ENCODE measurements at regions not wholly inside any gene's neighbourhood (a gene's known extent, or its start where the extent isn't known, plus 50 kb on each side); places are given as distances from the start of the nearest gene placed in this dataset.

- no peaks in the 10 kb centered on the region for H3K36me3 ChIP-seq (ENCODE audit: control insufficient read depth in 1 of 2, insufficient read depth in 2 of 2, low read length in 2 of 2)
- no peaks in the 10 kb centered on the region for H3K27me3 ChIP-seq (ENCODE audit: low read depth, low read length)
- H3K9me3 ChIP-seq (ENCODE audit: control insufficient read depth in 1 of 2, low read length in 2 of 2): no peaks in the 10 kb centered on the region
- no peak overlapping the region for H3K4me3 ChIP-seq (ENCODE audit: low read depth in 1 of 2, low read length in 2 of 2)
- no peak overlapping the region for H3K27ac ChIP-seq (ENCODE audit: low read length)
- H3K4me1 ChIP-seq (ENCODE audit: control insufficient read depth in 1 of 2, insufficient read depth in 2 of 2, low read length in 2 of 2): no peaks in the 10 kb centered on the region
These were observed 1886.0 kb upstream of the CDH6 start for GRCh38 chr5:29307478-29307877.

- no peak overlapping the region for H3K27ac ChIP-seq (ENCODE audit: low read length)
- H3K4me1 ChIP-seq (ENCODE audit: control insufficient read depth in 1 of 2, insufficient read depth in 2 of 2, low read length in 2 of 2): no peaks in the 10 kb centered on the region
- H3K27me3 ChIP-seq (ENCODE audit: low read depth, low read length): no peaks in the 10 kb centered on the region
- H3K36me3 ChIP-seq (ENCODE audit: control insufficient read depth in 1 of 2, insufficient read depth in 2 of 2, low read length in 2 of 2): no peaks in the 10 kb centered on the region
- no peak overlapping the region for H3K4me3 ChIP-seq (ENCODE audit: low read depth in 1 of 2, low read length in 2 of 2)
- H3K9me3 ChIP-seq (ENCODE audit: control insufficient read depth in 1 of 2, low read length in 2 of 2): no peaks in the 10 kb centered on the region
These were observed 1888.9 kb upstream of the CDH6 start for GRCh38 chr5:29304545-29304944.

DNA sequence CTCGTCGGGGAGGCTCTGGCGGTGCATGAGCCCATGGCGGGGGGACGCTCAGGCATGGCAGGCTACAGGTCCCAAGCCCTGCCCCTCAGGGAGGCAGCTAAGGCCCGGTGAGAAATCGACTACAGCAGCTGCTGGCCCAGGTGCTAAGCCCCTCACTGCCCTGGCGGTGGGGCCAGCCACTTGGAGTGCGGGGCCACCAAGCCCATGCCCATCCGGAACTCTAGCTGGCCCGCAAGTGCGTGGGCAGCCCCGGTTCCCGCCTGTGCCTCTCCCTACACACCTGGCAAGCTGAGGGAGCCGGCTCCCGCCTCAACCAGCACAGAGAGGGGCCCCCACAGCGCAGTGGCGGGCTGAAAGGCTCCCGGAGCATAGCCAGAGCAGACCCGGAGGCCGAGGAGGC, 1896.9 kb upstream of the CDH6 start:
- Histone ChIP-seq H3K27ac (ENCODE audit: low read length) (no peak overlapping the region), H3K9me3 (ENCODE audit: control insufficient read depth in 1 of 2, low read length in 2 of 2) (no peaks in the 10 kb centered on the region), H3K4me3 (ENCODE audit: low read depth in 1 of 2, low read length in 2 of 2) (no peak overlapping the region), H3K27me3 (ENCODE audit: low read depth, low read length) (no peaks in the 10 kb centered on the region), H3K36me3 (ENCODE audit: control insufficient read depth in 1 of 2, insufficient read depth in 2 of 2, low read length in 2 of 2) (no peaks in the 10 kb centered on the region), H3K4me1 (ENCODE audit: control insufficient read depth in 1 of 2, insufficient read depth in 2 of 2, low read length in 2 of 2) (no peaks in the 10 kb centered on the region)

DNA sequence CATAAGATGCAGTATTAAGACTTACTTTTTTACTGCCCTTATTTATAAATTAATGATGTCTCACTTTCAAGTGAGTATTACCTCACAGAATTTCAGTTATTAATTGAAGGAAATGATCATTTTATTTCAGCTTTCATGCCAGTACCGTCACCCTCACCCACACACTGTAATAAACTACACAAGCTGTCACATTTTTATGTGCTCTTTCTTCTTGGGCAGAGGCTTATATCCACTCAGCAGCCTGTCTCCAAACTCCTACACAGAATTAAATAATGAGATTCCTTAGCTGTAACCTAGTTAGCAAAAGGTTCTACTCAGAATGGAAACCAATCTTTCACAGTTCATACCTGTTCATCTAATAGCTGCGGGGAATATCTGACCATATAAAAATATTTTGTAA, 1915.8 kb upstream of the CDH6 start:
- Histone ChIP-seq H3K9me3 (ENCODE audit: control insufficient read depth in 1 of 2, low read length in 2 of 2) (peaks cover 0 to 2% of the 10 kb centered on the region in 2 donors), H3K27ac (ENCODE audit: low read length) (no peak overlapping the region), H3K27me3 (ENCODE audit: low read depth, low read length) (no peaks in the 10 kb centered on the region), H3K4me3 (ENCODE audit: low read depth in 1 of 2, low read length in 2 of 2) (no peak overlapping the region), H3K4me1 (ENCODE audit: control insufficient read depth in 1 of 2, insufficient read depth in 2 of 2, low read length in 2 of 2) (no peaks in the 10 kb centered on the region), H3K36me3 (ENCODE audit: control insufficient read depth in 1 of 2, insufficient read depth in 2 of 2, low read length in 2 of 2) (no peaks in the 10 kb centered on the region)

DNA sequence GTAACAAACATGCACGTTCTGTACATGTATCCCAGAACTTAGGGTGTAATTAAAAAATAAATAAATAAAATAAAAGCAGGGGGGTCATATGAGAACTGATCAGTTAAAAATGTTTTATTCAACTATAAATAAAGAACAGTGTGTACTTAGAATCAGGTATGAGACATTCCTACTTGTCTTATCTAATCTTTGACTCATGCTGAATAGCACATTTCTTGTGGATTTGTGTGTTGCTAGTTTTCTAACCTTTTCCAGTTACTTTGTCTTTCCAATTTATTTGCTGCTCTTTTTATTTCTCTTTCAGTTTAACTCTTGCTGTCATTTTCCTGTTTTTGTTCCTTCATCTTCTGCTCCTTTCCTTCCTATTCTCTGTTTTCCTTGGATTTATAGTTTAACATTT, 1917.1 kb upstream of the CDH6 start:
- Histone ChIP-seq H3K4me1 (ENCODE audit: control insufficient read depth in 1 of 2, insufficient read depth in 2 of 2, low read length in 2 of 2) (no peaks in the 10 kb centered on the region), H3K36me3 (ENCODE audit: control insufficient read depth in 1 of 2, insufficient read depth in 2 of 2, low read length in 2 of 2) (no peaks in the 10 kb centered on the region), H3K4me3 (ENCODE audit: low read depth in 1 of 2, low read length in 2 of 2) (no peak overlapping the region), H3K27me3 (ENCODE audit: low read depth, low read length) (no peaks in the 10 kb centered on the region), H3K9me3 (ENCODE audit: control insufficient read depth in 1 of 2, low read length in 2 of 2) (peaks cover 0 to 4% of the 10 kb centered on the region in 2 donors), H3K27ac (ENCODE audit: low read length) (no peak overlapping the region)

DNA sequence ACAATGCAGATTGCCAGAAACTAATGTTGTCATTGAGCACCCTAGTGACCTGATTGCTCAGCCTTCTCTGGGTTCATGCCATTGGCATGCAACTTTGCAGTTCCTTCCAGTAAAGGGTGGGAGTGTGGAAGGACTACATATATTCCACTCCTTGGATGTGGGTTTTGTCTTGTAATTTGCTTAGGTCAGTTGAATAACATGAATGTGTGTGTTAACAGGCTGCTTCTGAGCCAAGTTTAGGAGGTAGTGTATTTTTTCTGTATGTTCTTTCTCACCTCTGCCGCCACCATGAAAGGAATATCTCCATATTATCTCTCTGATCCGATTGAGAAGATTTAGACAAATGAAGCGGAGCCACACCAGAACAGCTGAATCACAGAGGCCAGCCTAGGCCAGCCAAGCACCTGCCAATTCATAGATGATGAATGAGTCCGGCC, 1929.6 kb upstream of the CDH6 start:
- Histone ChIP-seq H3K4me3 (ENCODE audit: low read depth in 1 of 2, low read length in 2 of 2) (no peak overlapping the region), H3K27me3 (ENCODE audit: low read depth, low read length) (no peaks in the 10 kb centered on the region), H3K4me1 (ENCODE audit: control insufficient read depth in 1 of 2, insufficient read depth in 2 of 2, low read length in 2 of 2) (no peaks in the 10 kb centered on the region), H3K27ac (ENCODE audit: low read length) (no peak overlapping the region), H3K36me3 (ENCODE audit: control insufficient read depth in 1 of 2, insufficient read depth in 2 of 2, low read length in 2 of 2) (no peaks in the 10 kb centered on the region), H3K9me3 (ENCODE audit: control insufficient read depth in 1 of 2, low read length in 2 of 2) (no peaks in the 10 kb centered on the region)

- Histone ChIP-seq H3K27me3 (ENCODE audit: low read depth, low read length) (no peaks in the 10 kb centered on the region), H3K4me3 (ENCODE audit: low read depth in 1 of 2, low read length in 2 of 2) (no peak overlapping the region), H3K27ac (ENCODE audit: low read length) (no peak overlapping the region), H3K4me1 (ENCODE audit: control insufficient read depth in 1 of 2, insufficient read depth in 2 of 2, low read length in 2 of 2) (no peaks in the 10 kb centered on the region), H3K36me3 (ENCODE audit: control insufficient read depth in 1 of 2, insufficient read depth in 2 of 2, low read length in 2 of 2) (no peaks in the 10 kb centered on the region), H3K9me3 (ENCODE audit: control insufficient read depth in 1 of 2, low read length in 2 of 2) (no peaks in the 10 kb centered on the region)
These were observed 1931.0 kb upstream of the CDH6 start for GRCh38 chr5:29262339-29263123.

DNA sequence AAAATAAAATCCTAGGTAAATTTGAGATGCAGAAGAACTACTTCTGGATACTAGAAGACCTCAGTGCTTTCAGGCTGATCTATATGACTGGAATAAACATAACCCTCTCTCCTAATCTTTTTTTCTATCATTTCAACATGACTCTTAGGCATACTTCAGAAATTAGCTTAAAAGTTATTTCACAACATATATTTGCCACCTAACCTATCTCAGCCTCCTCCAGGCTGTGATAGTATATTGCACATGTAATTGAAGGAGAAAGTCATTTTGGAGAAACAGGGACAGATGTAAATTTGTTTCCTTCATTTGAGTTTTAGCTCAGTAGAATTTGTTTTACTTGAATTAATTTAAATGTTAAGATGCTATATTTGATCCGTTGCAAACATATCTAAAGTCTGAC, 1932.3 kb upstream of the CDH6 start:
- H3K27me3 ChIP-seq (ENCODE audit: low read depth, low read length): no peaks in the 10 kb centered on the region
- no peaks in the 10 kb centered on the region for H3K9me3 ChIP-seq (ENCODE audit: control insufficient read depth in 1 of 2, low read length in 2 of 2)
- H3K27ac ChIP-seq (ENCODE audit: low read length): no peak overlapping the region
- H3K4me3 ChIP-seq (ENCODE audit: low read depth in 1 of 2, low read length in 2 of 2): no peak overlapping the region
- no peaks in the 10 kb centered on the region for H3K4me1 ChIP-seq (ENCODE audit: control insufficient read depth in 1 of 2, insufficient read depth in 2 of 2, low read length in 2 of 2)
- no peaks in the 10 kb centered on the region for H3K36me3 ChIP-seq (ENCODE audit: control insufficient read depth in 1 of 2, insufficient read depth in 2 of 2, low read length in 2 of 2)

GRCh38 chr5:29252390-29252789, 1941.1 kb upstream of the CDH6 start:
- H3K4me3 ChIP-seq (ENCODE audit: low read depth in 1 of 2, low read length in 2 of 2): no peak overlapping the region
- H3K27ac ChIP-seq (ENCODE audit: low read length): no peak overlapping the region

GRCh38 chr5:29247346-29248028, 1946.0 kb upstream of the CDH6 start:
- no peak overlapping the region for H3K4me3 ChIP-seq (ENCODE audit: low read depth in 1 of 2, low read length in 2 of 2)
- H3K27ac ChIP-seq (ENCODE audit: low read length): no peak overlapping the region
- H3K9me3 ChIP-seq (ENCODE audit: control insufficient read depth in 1 of 2, low read length in 2 of 2): no peaks in the 10 kb centered on the region
- no peaks in the 10 kb centered on the region for H3K4me1 ChIP-seq (ENCODE audit: control insufficient read depth in 1 of 2, insufficient read depth in 2 of 2, low read length in 2 of 2)
- H3K36me3 ChIP-seq (ENCODE audit: control insufficient read depth in 1 of 2, insufficient read depth in 2 of 2, low read length in 2 of 2): no peaks in the 10 kb centered on the region
- H3K27me3 ChIP-seq (ENCODE audit: low read depth, low read length): no peaks in the 10 kb centered on the region

More at GRCh38 chr5:29252390-29252789, 1941.1 kb upstream of the CDH6 start:
- Histone ChIP-seq H3K4me1 (ENCODE audit: control insufficient read depth in 1 of 2, insufficient read depth in 2 of 2, low read length in 2 of 2) (no peaks in the 10 kb centered on the region), H3K27me3 (ENCODE audit: low read depth, low read length) (no peaks in the 10 kb centered on the region), H3K9me3 (ENCODE audit: control insufficient read depth in 1 of 2, low read length in 2 of 2) (no peaks in the 10 kb centered on the region), H3K36me3 (ENCODE audit: control insufficient read depth in 1 of 2, insufficient read depth in 2 of 2, low read length in 2 of 2) (no peaks in the 10 kb centered on the region)

GRCh38 chr5:29240379-29240778, 1953.1 kb upstream of the CDH6 start:
- Histone ChIP-seq H3K27me3 (ENCODE audit: low read depth, low read length) (no peaks in the 10 kb centered on the region), H3K4me3 (ENCODE audit: low read depth in 1 of 2, low read length in 2 of 2) (no peak overlapping the region), H3K4me1 (ENCODE audit: control insufficient read depth in 1 of 2, insufficient read depth in 2 of 2, low read length in 2 of 2) (no peaks in the 10 kb centered on the region), H3K36me3 (ENCODE audit: control insufficient read depth in 1 of 2, insufficient read depth in 2 of 2, low read length in 2 of 2) (no peaks in the 10 kb centered on the region), H3K9me3 (ENCODE audit: control insufficient read depth in 1 of 2, low read length in 2 of 2) (no peaks in the 10 kb centered on the region), H3K27ac (ENCODE audit: low read length) (no peak overlapping the region)

Measured in muscle layer of duodenum (tissue), 2 donors.